Right ventricle myocardium superior (tissue), 1 donor: ENCODE measurements at regions not wholly inside any gene's neighbourhood (a gene's known extent, or its start where the extent isn't known, plus 50 kb on each side); places are given as distances from the start of the nearest gene placed in this dataset.

Experiments used
- ATAC-seq: fragments of 200-7000 bp; cut with Tn5 transposase; one replicate; pipeline ENCODE4 v1.9.1; 2020; ENCODE audit warnings: mild to moderate bottlenecking; ENCODE audit not compliant: poor library complexity
- DNase-seq: peaks from one replicate; pipeline ENCODE4 v3.0.0-alpha.2; 2020
- intact Hi-C: fragments of 100-400 bp; cut with DNase I; formaldehyde crosslinking; loops from one replicate; pipeline ENCODE4 v1.11.2; 2022
- donor health status: DM: no; HTN: yes; CAD: no; lungs with severe emphysema.

DNA sequence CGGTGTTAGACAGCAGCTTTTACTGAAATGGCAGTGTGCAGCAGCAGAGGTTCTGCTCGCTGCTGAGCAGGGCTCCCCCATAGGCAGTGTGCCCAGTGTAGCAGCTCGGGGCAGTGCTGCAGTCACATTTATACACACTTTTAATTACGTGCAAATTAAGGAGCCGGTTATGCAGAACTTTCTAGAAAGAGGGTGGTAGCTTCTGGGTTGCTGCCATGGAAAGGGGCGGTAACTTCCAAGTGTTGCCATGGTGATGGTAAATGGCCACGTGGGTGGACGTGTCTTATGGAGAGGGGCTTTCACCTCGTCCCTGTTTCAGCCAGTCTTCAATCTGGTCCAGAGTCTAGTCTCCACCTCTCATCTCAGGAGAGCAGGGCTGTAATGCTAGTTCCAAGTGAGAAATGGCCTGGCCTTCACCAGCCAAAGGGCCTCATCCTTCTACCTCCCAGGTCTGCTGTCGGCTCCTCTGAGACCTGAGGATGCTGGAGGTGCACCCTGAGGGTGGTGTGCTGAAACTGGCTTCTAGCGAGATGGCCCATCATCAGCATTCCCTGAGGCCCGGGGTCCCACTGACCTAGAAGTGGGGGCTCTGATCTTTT is 180.5 kb upstream of the PMEPA1 start:
- ATAC-seq, result no peak
- DNase-seq, result no peak
- intact Hi-C loops, result no loop called here

DNA sequence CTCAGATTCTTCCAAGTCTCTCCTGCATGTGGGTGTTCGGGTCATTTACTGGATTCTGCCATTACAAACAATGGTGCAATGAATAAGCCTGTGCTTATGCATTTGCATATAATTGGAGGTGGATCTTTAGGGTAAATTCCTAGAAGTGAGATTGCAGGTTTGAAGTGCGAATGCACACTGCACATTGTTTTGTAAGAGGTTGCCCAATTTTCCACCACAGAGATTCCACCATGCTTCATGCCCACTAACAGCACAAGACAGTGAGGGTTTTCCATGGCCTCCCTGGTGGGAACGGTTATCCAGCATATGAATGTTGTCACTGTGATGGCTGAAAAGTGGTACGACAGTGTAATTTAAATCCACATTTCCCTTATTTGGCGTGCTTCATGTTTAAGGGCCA is 178.8 kb upstream of the PMEPA1 start:
- intact Hi-C loops, result no loop called here
- DNase-seq, result no peak
- ATAC-seq, result no peak

DNA sequence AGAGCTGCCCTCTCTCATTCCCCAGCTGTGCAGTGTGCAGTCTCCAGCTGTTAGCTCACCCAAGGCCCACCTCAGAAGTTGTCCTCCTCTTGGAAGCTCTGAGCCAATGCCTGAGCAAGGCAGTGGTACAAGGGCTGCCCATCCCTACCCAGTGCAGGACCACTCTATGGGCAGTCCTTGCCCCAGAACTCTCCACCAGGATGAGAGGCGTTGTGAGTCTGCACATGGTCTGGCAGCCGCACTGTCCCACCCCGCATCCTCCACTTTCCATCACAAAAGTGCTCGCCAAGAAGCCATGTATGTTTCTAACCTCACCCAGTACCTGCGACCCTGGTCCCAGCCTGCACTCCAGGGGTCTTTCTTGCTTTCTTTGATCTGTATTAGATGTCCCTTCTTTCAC is 175.1 kb upstream of the PMEPA1 start:
- no peak for DNase-seq
- no peak for ATAC-seq
- intact Hi-C loops, result no loop called here

DNA sequence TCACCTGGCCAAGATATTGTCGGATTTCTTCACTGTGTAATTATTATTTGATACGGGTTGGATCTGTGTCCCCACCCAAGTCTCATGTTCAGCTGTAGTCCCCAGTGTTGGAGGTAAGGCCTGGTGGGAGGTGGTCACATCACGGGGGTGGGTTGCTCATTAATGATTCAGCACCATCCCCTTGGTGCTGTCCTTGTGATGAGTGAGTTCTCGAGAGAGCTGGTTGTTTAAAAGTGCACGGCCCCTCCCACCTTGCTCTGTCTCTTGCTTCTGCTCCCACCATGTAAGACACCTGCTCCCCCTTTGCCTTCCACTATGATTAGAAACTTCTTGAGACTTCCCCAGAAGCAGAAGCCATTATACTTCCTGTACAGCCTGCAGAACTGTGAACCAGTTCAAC is 173.9 kb upstream of the PMEPA1 start:
- intact Hi-C loops, result no loop called here
- ATAC-seq, result no peak
- no peak for DNase-seq

DNA sequence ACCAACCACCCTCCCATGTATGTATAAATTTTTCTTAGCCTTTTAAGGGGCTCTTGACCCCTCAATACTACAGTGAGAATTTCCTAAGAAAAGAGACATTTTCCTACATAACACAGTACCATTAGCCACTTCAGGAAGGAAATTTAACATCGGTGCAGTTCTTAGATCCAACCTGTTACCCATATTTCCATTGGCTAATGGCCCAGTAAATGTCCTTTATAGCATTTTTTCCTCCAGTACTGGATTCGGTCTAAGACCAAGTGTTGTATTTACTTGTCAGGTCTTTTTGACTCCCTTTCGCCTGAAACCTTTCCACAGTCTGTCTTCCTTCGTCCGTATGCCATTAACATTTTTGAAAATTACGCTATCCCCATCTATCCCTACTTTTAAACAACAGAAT is 173.4 kb upstream of the PMEPA1 start:
- DNase-seq (no peak), ATAC-seq (no peak)
- intact Hi-C loops, result no loop called here

DNA sequence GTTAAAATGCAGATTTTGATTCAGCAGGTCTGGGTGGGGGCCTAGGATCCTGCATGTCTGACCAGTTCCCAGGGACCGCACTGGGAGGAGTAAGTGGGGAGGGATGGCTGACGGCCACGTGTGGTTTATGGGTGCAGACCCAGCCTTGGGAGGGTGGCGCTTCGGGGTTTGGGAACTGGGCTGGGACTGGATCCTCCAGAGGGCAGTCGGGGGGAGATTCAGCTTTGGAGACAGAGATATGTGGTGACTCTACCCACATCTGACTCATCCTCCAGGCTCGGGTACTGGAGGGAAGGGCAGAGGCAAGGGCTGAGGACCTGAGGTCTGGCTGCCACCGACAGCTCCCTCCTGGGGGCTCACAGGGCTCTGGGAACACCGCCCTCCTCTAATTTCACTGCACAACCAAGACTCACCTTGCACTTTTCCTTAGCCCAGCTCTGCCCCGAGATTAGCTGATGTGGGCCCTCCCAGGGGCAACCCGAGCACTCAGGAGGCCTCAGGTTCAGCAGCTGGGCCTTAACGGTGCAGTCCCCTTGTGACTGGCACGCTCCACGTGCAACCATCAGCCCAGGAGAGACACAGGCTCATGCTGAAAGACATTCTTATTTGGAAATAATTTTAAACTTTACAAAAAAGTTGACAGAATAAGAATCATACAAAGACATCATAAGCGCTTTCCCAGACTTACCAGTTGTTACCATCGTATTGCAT is 172.8 kb upstream of the PMEPA1 start:
- ATAC-seq, result no peak
- intact Hi-C loops, result no loop called here
- no peak for DNase-seq

DNA sequence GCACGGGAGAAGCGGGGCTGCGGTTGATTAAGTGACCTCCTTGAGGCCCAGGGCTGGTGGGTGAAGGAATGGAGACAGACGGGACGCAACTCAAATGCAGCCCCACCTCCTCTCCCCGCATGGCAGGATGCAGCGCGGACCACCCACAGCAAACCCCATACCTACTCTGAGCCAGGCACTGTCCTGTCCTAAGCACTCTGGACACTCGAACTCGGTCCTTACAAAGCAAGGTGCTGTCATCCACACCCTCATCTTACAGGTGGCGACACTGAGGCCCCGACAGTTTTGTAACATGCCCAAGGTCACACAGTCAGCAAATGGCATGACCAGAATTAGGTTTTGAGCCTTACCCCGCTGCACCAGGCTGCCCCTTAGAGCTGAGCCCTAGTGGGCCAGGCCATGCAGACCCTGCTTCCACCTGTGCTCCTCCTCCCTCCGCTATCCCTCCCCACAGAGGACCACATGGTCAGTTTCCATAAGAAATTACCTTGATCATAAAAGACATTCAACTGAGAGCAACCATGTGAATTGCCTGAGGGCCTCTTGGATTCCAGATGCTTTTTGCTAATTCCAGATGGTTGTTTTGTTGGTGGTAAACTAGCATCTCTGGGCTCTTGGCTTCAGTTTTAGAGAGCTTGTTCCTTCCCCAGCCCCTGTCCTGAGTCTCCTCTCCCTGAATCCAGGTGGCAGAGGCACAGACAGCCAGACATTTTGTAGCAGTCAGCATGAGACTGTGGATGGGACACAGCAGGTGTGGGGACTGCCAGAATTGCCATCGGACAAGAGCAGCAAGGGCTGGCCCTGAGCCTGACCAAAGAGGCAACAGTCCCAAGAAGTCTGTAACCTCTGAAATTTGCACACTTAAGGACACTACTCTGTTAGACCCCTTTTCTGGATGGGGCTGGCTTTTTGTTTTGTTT is 171.9 kb upstream of the PMEPA1 start:
- ATAC-seq (no peak), DNase-seq (no peak)
- intact Hi-C loops, result no loop called here

DNA sequence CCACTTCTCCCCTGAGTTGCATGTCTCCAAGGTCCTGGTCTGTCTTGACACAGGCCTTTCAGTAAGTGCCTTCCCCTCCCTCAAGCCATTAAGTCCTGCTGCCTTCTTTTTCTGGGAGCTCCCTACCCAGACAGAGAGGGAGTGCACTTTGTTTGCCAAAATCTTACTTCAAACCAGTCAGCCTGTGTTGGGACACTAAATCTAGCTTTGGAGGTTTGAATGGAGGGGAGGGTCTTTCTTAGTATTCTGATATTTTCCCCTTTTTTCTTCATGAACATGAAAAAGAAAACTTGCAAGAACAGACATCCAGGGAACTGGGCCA is 170.7 kb upstream of the PMEPA1 start:
- intact Hi-C loops, result no loop called here
- ATAC-seq (peak; percentile 7), DNase-seq (no peak)

DNA sequence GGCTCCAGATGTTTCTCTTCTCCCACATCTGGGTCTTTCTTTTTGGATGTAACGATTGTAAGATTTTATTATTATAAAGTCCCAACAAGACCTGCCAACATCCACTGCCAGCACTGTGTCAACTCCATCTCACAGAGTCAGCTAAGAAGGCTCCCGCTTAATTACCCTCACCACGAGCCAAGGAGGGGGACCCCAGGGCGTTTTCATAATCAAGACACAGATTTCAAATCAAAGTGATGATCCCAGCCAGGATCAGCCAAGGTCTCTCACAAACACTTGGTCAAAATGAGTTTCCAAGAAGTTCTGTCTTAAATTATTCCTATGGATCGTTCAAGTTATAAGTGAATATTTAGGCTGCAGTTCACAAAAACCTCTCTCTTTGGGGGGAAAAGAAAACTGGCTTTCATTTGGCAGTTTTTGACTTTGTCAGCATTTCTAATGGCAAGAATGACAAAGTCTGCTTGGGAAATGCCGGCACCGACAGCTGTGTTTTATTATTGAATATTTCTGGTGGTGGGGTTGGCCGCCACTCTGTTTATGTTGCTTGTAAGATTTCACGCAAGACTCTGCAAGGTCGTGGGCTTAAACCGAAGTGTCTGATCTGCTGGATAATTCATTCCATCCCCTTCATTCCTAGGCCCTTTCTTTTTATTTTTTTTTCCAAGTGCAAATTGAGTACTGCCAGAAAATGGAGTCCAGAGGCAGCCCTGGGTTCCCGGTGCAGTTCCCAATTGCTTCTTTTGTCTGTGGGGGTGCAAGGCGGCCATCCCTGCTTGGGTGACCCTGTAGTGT is 170.2 kb upstream of the PMEPA1 start:
- ATAC-seq, result peak; percentile 85

DNA sequence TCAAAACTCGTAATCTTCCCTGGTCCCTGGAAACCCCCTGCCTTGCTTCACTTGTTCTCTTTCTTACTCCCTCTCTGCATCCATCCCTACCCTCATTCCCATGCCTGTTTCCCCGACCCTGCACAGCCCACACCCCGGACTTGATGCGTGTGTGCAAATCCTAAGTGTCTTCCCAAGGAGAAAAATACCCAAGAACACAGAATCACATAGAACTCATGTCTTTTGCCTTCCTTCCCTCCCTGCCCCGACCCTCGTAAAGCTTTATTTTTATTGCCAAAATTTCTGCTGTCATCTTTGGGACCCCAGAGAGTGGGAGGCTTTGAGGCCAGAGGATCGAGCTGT is 169.6 kb upstream of the PMEPA1 start:
- peak; percentile 39 for ATAC-seq
- intact Hi-C loops, result no loop called here
- no peak for DNase-seq

More for the DNA sequence above, 170.2 kb upstream of the PMEPA1 start:
- peak; percentile 64 for DNase-seq
- intact Hi-C loops, result no loop called here

DNA sequence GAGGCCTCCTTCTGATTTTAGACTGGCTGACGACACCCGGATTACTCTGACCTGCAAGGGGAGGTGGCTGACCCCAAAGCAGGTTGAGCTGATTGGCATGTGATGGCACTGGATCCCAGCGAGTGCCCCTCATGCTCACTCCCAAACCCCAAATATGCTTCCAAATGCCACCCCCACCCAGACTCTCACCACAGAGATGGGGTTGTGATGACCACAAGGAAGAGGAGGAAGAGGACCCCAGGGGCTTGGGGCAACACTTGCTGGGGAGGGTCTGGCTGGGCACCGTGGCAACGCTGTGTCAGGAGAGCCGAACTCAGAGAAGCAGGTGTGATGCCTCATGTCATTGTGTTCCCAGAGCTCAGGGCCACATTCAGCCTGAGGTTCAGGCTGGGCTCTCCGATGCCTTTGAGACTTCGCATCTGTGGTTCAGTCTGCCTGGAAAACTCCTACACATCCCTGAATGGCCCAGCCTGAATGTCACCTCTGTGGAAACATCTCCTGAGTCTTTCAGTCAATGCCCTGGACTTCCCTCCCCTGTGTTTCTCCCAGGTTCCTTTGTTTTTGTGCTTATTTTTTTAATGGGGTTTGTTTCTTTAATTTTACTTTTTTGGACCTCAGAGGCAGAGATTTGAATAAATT is 169.1 kb upstream of the PMEPA1 start:
- no peak for DNase-seq
- intact Hi-C loops, result no loop called here
- ATAC-seq, result no peak

DNA sequence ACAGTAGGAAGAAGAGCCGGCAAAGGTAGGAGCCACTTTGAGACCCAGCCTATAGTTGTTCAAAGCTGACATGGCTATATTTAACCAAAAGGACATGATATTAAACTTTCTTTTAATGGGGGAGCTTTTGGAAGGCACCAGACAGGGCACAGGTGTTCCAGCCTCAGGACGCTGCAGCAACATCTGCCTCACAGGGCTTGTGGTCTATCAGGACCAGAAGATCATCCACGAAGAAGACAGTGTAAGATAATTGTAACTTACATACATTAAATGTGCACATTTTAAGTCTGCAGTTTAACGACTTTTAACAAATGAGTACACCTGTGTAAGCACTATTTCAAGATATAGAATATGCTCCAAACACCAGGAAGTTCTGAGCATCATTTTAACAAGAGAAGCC is 168.2 kb upstream of the PMEPA1 start:
- intact Hi-C loops, result no loop called here
- ATAC-seq (no peak), DNase-seq (no peak)

DNA sequence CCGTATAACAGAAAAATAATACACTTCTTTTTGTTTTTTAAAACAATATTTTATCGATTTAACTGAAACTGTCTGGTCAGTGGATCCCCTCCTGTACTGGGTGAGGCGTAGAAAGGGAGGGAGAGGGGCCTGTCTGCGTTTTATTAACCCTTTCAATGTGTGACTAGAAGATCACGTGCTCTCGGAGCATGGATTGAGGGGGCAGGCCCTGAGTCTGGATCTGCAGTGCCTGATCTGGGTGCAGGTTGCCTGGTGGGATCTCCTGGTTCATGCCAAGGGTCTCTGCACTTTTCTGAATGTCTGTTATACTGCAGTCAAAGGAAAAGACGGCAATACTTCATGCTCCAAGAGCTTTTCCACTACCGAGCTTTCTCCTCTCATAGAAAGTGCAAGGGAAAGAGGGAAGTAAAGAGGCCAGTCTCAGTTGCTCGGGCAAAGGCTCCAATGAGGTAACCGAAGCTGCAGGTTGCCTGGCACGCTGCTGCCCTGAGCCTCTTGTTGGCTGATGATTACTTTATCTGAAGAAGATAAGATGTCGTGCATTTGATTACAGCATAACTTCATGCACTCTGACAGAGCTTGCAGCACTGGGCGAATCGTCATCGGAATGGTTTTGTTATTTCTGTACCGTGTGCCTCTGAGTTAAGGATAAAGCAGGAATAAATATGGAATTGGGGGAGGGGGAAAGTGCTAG is 167.5 kb upstream of the PMEPA1 start:
- intact Hi-C loops, result no loop called here
- no peak for DNase-seq
- no peak for ATAC-seq

DNA sequence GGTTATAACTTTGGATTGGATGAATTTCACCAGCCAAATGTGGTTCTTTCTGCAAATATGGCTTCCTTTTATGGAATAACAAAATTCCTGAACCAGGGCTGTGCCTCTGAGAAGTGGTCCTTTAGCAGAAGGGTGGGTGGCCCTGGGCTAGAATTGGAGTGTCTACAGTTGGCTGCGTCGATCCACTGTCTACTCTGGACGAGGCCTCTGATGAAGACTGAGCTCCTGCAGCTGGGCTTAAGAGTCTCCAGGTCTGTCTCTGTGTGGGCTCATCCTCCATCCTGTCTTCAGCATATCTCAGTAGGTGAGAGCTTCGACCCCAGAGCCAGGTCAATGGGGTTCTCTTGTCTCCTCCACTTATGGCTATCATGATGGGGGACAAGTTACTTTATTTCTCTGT is 166.3 kb upstream of the PMEPA1 start:
- no peak for DNase-seq
- intact Hi-C loops, result no loop called here
- no peak for ATAC-seq

DNA sequence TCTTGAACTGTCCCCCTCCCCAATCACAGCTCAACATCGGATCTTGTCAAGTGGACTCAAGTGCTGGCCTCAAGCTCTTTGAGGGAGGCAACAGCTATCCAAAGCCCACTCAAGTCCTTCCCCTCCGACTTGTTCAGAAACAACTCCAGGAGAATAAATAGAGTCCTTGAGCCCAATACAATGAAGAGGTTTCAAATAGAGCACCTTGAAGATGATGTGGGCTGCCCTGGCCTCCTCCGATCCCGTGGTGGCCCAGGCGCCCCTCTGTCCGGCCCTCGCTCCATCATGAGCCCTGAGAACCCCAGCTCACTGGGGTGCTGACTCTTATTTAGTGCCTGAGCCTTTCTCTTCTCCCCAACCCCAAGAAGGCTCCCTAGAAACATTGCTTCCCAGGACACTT is 164.3 kb upstream of the PMEPA1 start:
- intact Hi-C loops, result no loop called here
- DNase-seq (no peak), ATAC-seq (no peak)

DNA sequence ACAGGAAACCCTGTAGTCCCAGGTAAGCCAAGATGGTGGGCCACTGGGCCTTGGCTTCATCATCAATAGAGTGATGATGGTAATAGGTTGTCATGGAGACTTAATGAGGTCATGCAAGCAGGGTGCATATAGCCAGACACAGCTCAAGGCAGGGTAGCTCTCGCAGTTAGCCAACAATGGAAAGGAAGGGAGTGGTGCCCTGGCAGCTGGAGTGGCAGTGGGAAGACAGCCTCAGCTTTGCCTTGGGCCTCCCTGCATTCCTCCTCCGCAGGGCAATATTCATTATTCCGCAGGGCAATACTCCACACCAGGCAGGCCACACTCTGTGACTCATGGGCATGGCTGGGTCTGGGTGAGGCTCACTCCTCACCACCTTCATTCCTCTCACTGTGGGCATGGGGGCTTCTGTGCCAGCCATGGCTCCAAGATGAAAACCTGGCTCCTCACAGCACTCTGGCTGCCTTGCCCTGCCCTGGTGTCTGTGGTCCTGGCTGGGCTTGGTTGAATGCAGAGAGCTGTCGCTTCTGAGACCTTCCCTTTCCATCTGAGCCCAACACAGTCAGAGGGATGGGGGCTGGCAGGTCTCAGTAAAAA is 163.1 kb upstream of the PMEPA1 start:
- no peak for DNase-seq
- ATAC-seq, result no peak
- intact Hi-C loops, result no loop called here

DNA sequence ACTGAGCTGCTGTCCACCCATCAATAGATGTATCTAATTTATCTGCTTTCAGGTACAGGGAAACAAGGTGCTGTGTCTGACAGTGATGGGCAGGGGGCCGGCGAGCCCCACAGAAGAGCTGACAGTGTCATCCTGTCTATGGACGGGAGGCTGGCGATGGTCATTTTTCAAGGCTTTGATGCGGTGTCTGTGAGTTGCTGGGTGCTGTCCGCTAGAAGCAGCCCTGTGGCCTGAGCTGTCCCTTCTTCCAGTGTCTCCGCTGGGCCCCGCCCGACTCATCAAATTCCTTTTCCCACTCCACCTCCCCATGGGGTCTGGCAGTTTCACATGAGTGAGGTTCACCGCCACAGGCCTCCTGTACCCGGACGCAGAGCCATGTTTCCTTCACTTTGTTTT is 161.4 kb upstream of the PMEPA1 start:
- ATAC-seq, result no peak
- intact Hi-C loops, result no loop called here
- no peak for DNase-seq

DNA sequence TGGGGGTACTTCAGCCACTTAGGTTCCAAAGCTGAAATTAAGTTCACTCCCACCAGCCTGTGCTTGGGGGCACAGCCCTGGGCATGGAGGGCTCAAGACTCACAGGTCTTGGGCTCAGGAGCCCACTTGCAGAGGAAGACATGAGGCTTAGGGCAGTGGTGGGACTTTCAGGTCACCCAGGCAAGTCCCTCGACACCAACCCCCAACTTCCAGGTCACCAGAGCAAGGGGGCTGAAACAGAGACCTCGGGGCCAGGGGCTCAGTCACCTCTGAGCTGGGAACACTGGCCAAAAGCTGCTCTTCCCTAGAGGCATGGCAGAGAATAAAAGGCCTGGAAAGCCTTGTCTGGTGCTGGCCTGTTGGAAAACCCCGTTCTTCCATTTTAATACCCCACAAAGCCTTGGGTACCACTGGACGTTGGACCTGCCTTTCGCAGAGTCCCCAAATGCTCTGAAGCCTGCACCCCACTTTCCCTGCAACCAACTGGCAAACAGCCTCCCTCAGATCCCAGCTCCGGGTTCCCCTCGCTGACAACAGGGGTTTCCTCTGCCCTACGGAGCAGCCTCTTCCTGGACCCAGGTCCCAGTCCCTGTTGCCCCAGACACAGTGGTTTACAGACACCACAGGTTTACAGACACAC is 160.9 kb upstream of the PMEPA1 start:
- DNase-seq (no peak), ATAC-seq (no peak)
- intact Hi-C loops, result no loop called here
